GM12864 (cell line): ENCODE measurements at regions not wholly inside any gene's neighbourhood (a gene's known extent, or its start where the extent isn't known, plus 50 kb on each side); places are given as distances from the start of the nearest gene placed in this dataset.

Experiments used
- DNase-seq: peaks from one replicate; pipeline ENCODE4 v3.0.0-alpha.2; 2011; ENCODE audit warnings: low read depth
- H3K4me3 ChIP-seq: 2 replicates; pipeline ENCODE4 v1.5.1; 2011; ENCODE audit warnings: mild to moderate bottlenecking, low read depth, low read length, control low read depth
- TF ChIP-seq, protein P1 (sequence below): IDR thresholded peaks from 2 replicates; pipeline ENCODE4 v1.5.1; 2011; ENCODE audit warnings: low read depth, mild to moderate bottlenecking, moderate library complexity, low read length, control low read depth, inconsistent platforms; ENCODE audit errors: missing control alignments

- TF ChIP-seq, protein P1, sequence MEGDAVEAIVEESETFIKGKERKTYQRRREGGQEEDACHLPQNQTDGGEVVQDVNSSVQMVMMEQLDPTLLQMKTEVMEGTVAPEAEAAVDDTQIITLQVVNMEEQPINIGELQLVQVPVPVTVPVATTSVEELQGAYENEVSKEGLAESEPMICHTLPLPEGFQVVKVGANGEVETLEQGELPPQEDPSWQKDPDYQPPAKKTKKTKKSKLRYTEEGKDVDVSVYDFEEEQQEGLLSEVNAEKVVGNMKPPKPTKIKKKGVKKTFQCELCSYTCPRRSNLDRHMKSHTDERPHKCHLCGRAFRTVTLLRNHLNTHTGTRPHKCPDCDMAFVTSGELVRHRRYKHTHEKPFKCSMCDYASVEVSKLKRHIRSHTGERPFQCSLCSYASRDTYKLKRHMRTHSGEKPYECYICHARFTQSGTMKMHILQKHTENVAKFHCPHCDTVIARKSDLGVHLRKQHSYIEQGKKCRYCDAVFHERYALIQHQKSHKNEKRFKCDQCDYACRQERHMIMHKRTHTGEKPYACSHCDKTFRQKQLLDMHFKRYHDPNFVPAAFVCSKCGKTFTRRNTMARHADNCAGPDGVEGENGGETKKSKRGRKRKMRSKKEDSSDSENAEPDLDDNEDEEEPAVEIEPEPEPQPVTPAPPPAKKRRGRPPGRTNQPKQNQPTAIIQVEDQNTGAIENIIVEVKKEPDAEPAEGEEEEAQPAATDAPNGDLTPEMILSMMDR: no peak
- no peak overlapping the region for H3K4me3 ChIP-seq
- DNase-seq: no peak
These were observed 77.8 kb upstream of the FSHB start for GRCh38 chr11:30153008-30153407.

GRCh38 chr11:30155428-30155827 is 75.4 kb upstream of the FSHB start:
- DNase-seq: no peak
- TF ChIP-seq, protein P1: no peak
- H3K4me3 ChIP-seq: no peak overlapping the region

DNA sequence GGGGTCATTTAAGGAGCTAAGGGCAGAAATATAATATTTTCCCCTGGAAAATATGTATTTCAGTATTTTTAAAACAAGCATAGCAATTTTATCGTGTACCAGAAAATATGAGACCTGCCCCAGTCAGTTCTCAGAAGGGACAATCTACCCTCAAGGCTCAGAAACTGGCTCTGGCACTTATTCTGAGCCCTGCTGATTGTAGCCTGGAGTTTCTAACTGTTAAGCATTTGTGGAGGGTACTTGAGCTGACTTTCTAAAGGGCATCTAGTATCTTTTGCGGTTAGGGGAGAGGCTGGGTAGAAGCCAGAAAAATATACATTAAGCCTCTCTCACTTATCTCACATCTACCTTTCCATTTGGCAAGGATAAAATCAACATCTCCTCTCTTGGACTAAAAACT is 71.3 kb upstream of the FSHB start:
- TF ChIP-seq, protein P1: no peak
- DNase-seq: no peak
- no peak overlapping the region for H3K4me3 ChIP-seq

DNA sequence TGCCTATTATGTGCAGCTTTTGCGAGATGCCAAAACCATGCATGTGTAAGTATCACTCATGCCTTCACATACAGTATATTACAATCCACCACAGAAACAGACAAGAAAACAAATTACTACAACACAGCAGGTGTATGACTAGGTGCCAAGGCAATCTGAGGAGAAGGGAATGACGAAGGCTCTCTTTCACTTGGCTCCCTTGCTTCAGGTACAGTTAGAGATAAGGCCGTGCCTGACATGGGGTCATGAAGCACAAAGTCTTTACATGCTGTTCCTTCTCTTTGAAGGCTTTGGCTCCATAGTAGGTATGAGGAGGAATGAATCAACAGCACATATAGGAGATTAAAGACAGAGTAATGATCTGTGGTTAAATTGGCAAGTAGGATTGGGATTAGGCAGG is 65.2 kb upstream of the FSHB start:
- no peak for DNase-seq
- TF ChIP-seq, protein P1: no peak
- no peak overlapping the region for H3K4me3 ChIP-seq

DNA sequence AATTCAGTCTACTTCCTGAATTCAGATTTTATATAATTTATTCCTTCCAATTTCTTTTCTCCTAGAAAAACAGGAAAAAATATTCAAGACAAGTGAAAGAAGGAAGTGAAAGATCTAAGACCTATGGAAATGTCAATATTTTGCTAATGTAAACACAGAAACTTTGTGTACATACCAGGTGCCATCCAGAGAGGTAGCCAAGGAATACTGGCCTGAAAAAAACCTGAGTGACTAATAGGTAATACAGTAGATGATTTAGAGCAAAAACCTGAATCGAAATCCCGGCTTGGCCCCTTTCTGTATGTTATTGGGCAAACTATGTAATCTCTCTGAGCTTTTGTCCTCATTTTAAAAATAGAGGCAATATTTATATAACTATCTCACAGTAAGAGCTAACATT is 59.2 kb upstream of the FSHB start:
- DNase-seq: no peak
- TF ChIP-seq, protein P1: no peak
- H3K4me3 ChIP-seq: no peak overlapping the region

DNA sequence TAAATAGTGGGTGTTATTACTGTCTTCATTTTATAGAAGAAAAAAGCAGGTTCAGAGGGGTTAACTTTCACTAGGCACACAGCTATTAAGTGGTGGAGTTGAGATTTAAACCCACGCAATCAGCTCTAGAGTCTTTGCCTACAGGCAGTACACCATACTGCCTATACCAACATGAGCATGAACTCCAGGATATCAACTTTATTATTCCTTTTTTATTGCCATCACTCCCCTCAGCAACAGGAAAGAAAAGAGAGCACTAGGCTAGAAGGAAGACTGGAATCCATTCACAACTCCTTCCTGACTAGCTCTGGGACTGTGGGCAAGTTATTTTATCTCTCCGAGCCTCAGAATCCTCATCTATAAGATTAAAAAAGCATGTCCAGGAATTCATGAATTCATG is 58.7 kb upstream of the FSHB start:
- DNase-seq: no peak

GRCh38 chr11:30172883-30173311 is 57.9 kb upstream of the FSHB start:
- DNase-seq: no peak
- TF ChIP-seq, protein P1: no peak
- no peak overlapping the region for H3K4me3 ChIP-seq

More for the DNA sequence above, 58.7 kb upstream of the FSHB start:
- TF ChIP-seq, protein P1: no peak
- no peak overlapping the region for H3K4me3 ChIP-seq
